ENCODE measurements at regions not wholly inside any gene's neighbourhood (a gene's known extent, or its start where the extent isn't known, plus 50 kb on each side); places are given as distances from the start of the nearest gene placed in this dataset.

GRCh38 chr13:104967836-104968630 is 1567.4 kb downstream of the EFNB2 start:
- Histone ChIP-seq H3K9me3 (ENCODE audit: control insufficient read depth in 2 of 2, low read length in 2 of 2) (no peaks in the 10 kb centered on the region), H3K36me3 (ENCODE audit: control insufficient read depth, insufficient read depth, low read length) (no peaks in the 10 kb centered on the region), H3K4me3 (ENCODE audit: low read depth, low read length) (no peak overlapping the region), H3K27ac (ENCODE audit: insufficient read depth, low read length, poor library complexity, severe bottlenecking) (no peak overlapping the region), H3K4me1 (ENCODE audit: control insufficient read depth, insufficient read depth, low read length, poor library complexity, severe bottlenecking) (no peaks in the 10 kb centered on the region), H3K27me3 (ENCODE audit: control insufficient read depth, insufficient read depth, low read length) (no peaks in the 10 kb centered on the region)
- Mint-ChIP-seq H3K36me3 (no peaks in the 10 kb centered on the region), H3K9me3 (peaks cover 0 to 6% (median 3%) of the 10 kb centered on the region in 7 donors), H3K4me3 (no peak overlapping the region), H3K27me3 (no peaks in the 10 kb centered on the region), H3K27ac (no peak overlapping the region), H3K4me1 (no peaks in the 10 kb centered on the region)
- DNase-seq (no peak), ATAC-seq (ENCODE audit: low read depth in 2 of 2) (no peak)

GRCh38 chr13:104967376-104967775 is 1568.1 kb downstream of the EFNB2 start:
- no peak overlapping the region for H3K27ac Mint-ChIP-seq
- peaks cover 0 to 6% (median 4%) of the 10 kb centered on the region in 7 donors for H3K9me3 Mint-ChIP-seq
- DNase-seq (no peak), ATAC-seq (ENCODE audit: low read depth in 2 of 2) (no peak)
- no peaks in the 10 kb centered on the region for H3K36me3 Mint-ChIP-seq
- no peak overlapping the region for H3K4me3 Mint-ChIP-seq
- H3K9me3 ChIP-seq (ENCODE audit: control insufficient read depth in 2 of 2, low read length in 2 of 2): no peaks in the 10 kb centered on the region
- H3K27me3 ChIP-seq (ENCODE audit: control insufficient read depth, insufficient read depth, low read length): no peaks in the 10 kb centered on the region
- no peaks in the 10 kb centered on the region for H3K36me3 ChIP-seq (ENCODE audit: control insufficient read depth, insufficient read depth, low read length)
- H3K4me3 ChIP-seq (ENCODE audit: low read depth, low read length): no peak overlapping the region
- no peaks in the 10 kb centered on the region for H3K4me1 ChIP-seq (ENCODE audit: control insufficient read depth, insufficient read depth, low read length, poor library complexity, severe bottlenecking)
- H3K27ac ChIP-seq (ENCODE audit: insufficient read depth, low read length, poor library complexity, severe bottlenecking): no peak overlapping the region
- H3K27me3 Mint-ChIP-seq: no peaks in the 10 kb centered on the region
- H3K4me1 Mint-ChIP-seq: no peaks in the 10 kb centered on the region

GRCh38 chr13:104962411-104962810 is 1573.1 kb downstream of the EFNB2 start:
- Mint-ChIP-seq H3K36me3 (no peaks in the 10 kb centered on the region), H3K27me3 (no peaks in the 10 kb centered on the region), H3K4me1 (no peaks in the 10 kb centered on the region), H3K9me3 (peaks cover 4 to 11% (median 9%) of the 10 kb centered on the region in 7 donors), H3K27ac (no peak overlapping the region), H3K4me3 (no peak overlapping the region)
- H3K27me3 ChIP-seq (ENCODE audit: control insufficient read depth, insufficient read depth, low read length): no peaks in the 10 kb centered on the region
- no peak for DNase-seq
- peaks cover 0 to 4% of the 10 kb centered on the region in 2 experiments for H3K9me3 ChIP-seq (ENCODE audit: control insufficient read depth in 2 of 2, low read length in 2 of 2)
- H3K4me3 ChIP-seq (ENCODE audit: low read depth, low read length): no peak overlapping the region
- H3K36me3 ChIP-seq (ENCODE audit: control insufficient read depth, insufficient read depth, low read length): no peaks in the 10 kb centered on the region
- ATAC-seq (ENCODE audit: low read depth in 2 of 2): no peak
- no peak overlapping the region for H3K27ac ChIP-seq (ENCODE audit: insufficient read depth, low read length, poor library complexity, severe bottlenecking)
- no peaks in the 10 kb centered on the region for H3K4me1 ChIP-seq (ENCODE audit: control insufficient read depth, insufficient read depth, low read length, poor library complexity, severe bottlenecking)

- Histone ChIP-seq H3K36me3 (ENCODE audit: control insufficient read depth, insufficient read depth, low read length) (no peaks in the 10 kb centered on the region), H3K27ac (ENCODE audit: insufficient read depth, low read length, poor library complexity, severe bottlenecking) (no peak overlapping the region), H3K4me3 (ENCODE audit: low read depth, low read length) (no peak overlapping the region), H3K27me3 (ENCODE audit: control insufficient read depth, insufficient read depth, low read length) (no peaks in the 10 kb centered on the region), H3K4me1 (ENCODE audit: control insufficient read depth, insufficient read depth, low read length, poor library complexity, severe bottlenecking) (no peaks in the 10 kb centered on the region), H3K9me3 (ENCODE audit: control insufficient read depth in 2 of 2, low read length in 2 of 2) (peaks cover 0 to 4% of the 10 kb centered on the region in 2 experiments)
- no peak overlapping the region for H3K4me3 Mint-ChIP-seq
- H3K4me1 Mint-ChIP-seq: peaks cover 0 to 3% (median 0%) of the 10 kb centered on the region in 4 donors
- peaks cover 4 to 11% (median 9%) of the 10 kb centered on the region in 7 donors for H3K9me3 Mint-ChIP-seq
- H3K36me3 Mint-ChIP-seq: no peaks in the 10 kb centered on the region
- no peak for ATAC-seq (ENCODE audit: low read depth in 2 of 2)
- no peaks in the 10 kb centered on the region for H3K27me3 Mint-ChIP-seq
- H3K27ac Mint-ChIP-seq: no peak overlapping the region
- DNase-seq: no peak
Observed at GRCh38 chr13:104961246-104961645, 1574.2 kb downstream of the EFNB2 start.

- no peaks in the 10 kb centered on the region for H3K9me3 ChIP-seq (ENCODE audit: control insufficient read depth in 2 of 2, low read length in 2 of 2)
- no peak overlapping the region for H3K4me3 Mint-ChIP-seq
- H3K9me3 Mint-ChIP-seq: peaks cover 0 to 6% (median 2%) of the 10 kb centered on the region in 7 donors
- no peaks in the 10 kb centered on the region for H3K4me1 ChIP-seq (ENCODE audit: control insufficient read depth, insufficient read depth, low read length, poor library complexity, severe bottlenecking)
- no peak overlapping the region for H3K4me3 ChIP-seq (ENCODE audit: low read depth, low read length)
- no peaks in the 10 kb centered on the region for H3K27me3 ChIP-seq (ENCODE audit: control insufficient read depth, insufficient read depth, low read length)
- no peaks in the 10 kb centered on the region for H3K27me3 Mint-ChIP-seq
- DNase-seq (no peak), ATAC-seq (ENCODE audit: low read depth in 2 of 2) (no peak)
- H3K27ac ChIP-seq (ENCODE audit: insufficient read depth, low read length, poor library complexity, severe bottlenecking): no peak overlapping the region
- no peak overlapping the region for H3K27ac Mint-ChIP-seq
- no peaks in the 10 kb centered on the region for H3K36me3 ChIP-seq (ENCODE audit: control insufficient read depth, insufficient read depth, low read length)
- H3K4me1 Mint-ChIP-seq: peaks cover 0 to 4% (median 0%) of the 10 kb centered on the region in 4 donors
- no peaks in the 10 kb centered on the region for H3K36me3 Mint-ChIP-seq
Observed at GRCh38 chr13:104954210-104954609, 1581.3 kb downstream of the EFNB2 start.

GRCh38 chr13:104953588-104953987 is 1581.9 kb downstream of the EFNB2 start:
- Histone ChIP-seq H3K36me3 (ENCODE audit: control insufficient read depth, insufficient read depth, low read length) (no peaks in the 10 kb centered on the region), H3K27ac (ENCODE audit: insufficient read depth, low read length, poor library complexity, severe bottlenecking) (no peak overlapping the region), H3K27me3 (ENCODE audit: control insufficient read depth, insufficient read depth, low read length) (no peaks in the 10 kb centered on the region), H3K9me3 (ENCODE audit: control insufficient read depth in 2 of 2, low read length in 2 of 2) (no peaks in the 10 kb centered on the region), H3K4me3 (ENCODE audit: low read depth, low read length) (no peak overlapping the region), H3K4me1 (ENCODE audit: control insufficient read depth, insufficient read depth, low read length, poor library complexity, severe bottlenecking) (no peaks in the 10 kb centered on the region)
- Mint-ChIP-seq H3K4me1 (peaks cover 0 to 4% (median 0%) of the 10 kb centered on the region in 4 donors), H3K9me3 (peaks cover 0 to 6% (median 2%) of the 10 kb centered on the region in 7 donors), H3K4me3 (no peak overlapping the region), H3K36me3 (no peaks in the 10 kb centered on the region), H3K27me3 (no peaks in the 10 kb centered on the region), H3K27ac (no peak overlapping the region)
- no peak for ATAC-seq (ENCODE audit: low read depth in 2 of 2)
- DNase-seq: no peak

- Histone ChIP-seq H3K27ac (ENCODE audit: insufficient read depth, low read length, poor library complexity, severe bottlenecking) (no peak overlapping the region), H3K27me3 (ENCODE audit: control insufficient read depth, insufficient read depth, low read length) (no peaks in the 10 kb centered on the region), H3K36me3 (ENCODE audit: control insufficient read depth, insufficient read depth, low read length) (no peaks in the 10 kb centered on the region), H3K4me1 (ENCODE audit: control insufficient read depth, insufficient read depth, low read length, poor library complexity, severe bottlenecking) (no peaks in the 10 kb centered on the region), H3K9me3 (ENCODE audit: control insufficient read depth in 2 of 2, low read length in 2 of 2) (no peaks in the 10 kb centered on the region), H3K4me3 (ENCODE audit: low read depth, low read length) (no peak overlapping the region)
- no peaks in the 10 kb centered on the region for H3K27me3 Mint-ChIP-seq
- no peak for DNase-seq
- no peaks in the 10 kb centered on the region for H3K36me3 Mint-ChIP-seq
- no peaks in the 10 kb centered on the region for H3K4me1 Mint-ChIP-seq
- peaks cover 0 to 4% (median 3%) of the 10 kb centered on the region in 7 donors for H3K9me3 Mint-ChIP-seq
- no peak overlapping the region for H3K27ac Mint-ChIP-seq
- no peak for ATAC-seq (ENCODE audit: low read depth in 2 of 2)
- no peak overlapping the region for H3K4me3 Mint-ChIP-seq
Observed at GRCh38 chr13:104949840-104950740, 1585.4 kb downstream of the EFNB2 start.

All from CD4-positive, CD25-positive, alpha-beta regulatory T cell (primary cell).